GM10248 (cell line): ENCODE measurements at regions not wholly inside any gene's neighbourhood (a gene's known extent, or its start where the extent isn't known, plus 50 kb on each side); places are given as distances from the start of the nearest gene placed in this dataset.

Source experiments
- CTCF ChIA-PET: fragments of 300-600 bp; sonication (Branson Sonifier 250); formaldehyde crosslinking; extraction: SDS; loops from one replicate; lab custom pipeline; 2021; ENCODE audit warnings: antibody characterized with exemption; lab: Yijun Ruan, JAX
- POLR2A ChIA-PET: fragments of 350-650 bp; sonication (Branson Sonifier 250); formaldehyde crosslinking; extraction: SDS; loops from one replicate; lab custom pipeline; 2020; ENCODE audit warnings: antibody characterized with exemption; lab: Yijun Ruan, JAX
- DNase-seq: peaks from one replicate; pipeline ENCODE4 v3.0.0; 2012; ENCODE audit errors: extremely low spot score
- TF ChIP-seq, protein P1 (sequence below): IDR thresholded peaks from 2 replicates; pipeline ENCODE4 v1.5.1; 2012; ENCODE audit warnings: mild to moderate bottlenecking, low read depth; ENCODE audit errors: extremely low read depth, missing control alignments, control extremely low read depth

DNA sequence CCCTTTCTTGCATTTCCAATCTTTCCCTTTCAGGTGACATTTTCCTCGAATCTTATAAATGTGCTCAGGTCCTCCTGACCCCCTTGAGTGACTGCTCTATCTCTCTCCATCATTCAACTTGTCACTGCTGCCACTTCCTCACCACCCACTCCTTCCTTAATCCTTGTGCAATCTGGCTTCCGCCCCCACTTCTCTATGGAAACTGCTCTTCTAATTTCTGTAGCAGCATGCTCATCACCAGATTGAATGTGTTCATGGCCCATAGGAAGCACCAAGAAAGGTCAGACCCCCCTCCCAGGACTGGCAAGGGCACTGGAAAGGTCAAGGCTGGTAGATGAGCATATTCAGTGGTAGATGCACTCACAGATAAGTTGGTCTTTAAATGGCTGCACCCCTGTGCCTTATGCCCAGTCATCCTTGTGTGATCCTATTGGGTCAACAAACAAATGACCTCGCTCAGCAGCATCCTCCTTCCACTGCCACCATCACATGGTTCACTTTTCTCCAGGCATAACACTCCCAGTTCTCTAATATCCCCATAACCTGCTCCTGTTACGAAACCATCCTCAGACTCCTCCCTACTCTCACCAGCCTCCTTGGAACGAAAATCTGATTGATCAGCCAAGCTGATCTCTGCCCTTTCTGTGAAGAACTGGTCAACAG is 288.5 kb upstream of the POU3F1 start:
- ChIA-PET CTCF (no interaction called here), POLR2A (no interaction called here)
- no peak for DNase-seq
- TF ChIP-seq, protein P1, sequence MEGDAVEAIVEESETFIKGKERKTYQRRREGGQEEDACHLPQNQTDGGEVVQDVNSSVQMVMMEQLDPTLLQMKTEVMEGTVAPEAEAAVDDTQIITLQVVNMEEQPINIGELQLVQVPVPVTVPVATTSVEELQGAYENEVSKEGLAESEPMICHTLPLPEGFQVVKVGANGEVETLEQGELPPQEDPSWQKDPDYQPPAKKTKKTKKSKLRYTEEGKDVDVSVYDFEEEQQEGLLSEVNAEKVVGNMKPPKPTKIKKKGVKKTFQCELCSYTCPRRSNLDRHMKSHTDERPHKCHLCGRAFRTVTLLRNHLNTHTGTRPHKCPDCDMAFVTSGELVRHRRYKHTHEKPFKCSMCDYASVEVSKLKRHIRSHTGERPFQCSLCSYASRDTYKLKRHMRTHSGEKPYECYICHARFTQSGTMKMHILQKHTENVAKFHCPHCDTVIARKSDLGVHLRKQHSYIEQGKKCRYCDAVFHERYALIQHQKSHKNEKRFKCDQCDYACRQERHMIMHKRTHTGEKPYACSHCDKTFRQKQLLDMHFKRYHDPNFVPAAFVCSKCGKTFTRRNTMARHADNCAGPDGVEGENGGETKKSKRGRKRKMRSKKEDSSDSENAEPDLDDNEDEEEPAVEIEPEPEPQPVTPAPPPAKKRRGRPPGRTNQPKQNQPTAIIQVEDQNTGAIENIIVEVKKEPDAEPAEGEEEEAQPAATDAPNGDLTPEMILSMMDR, result no peak

DNA sequence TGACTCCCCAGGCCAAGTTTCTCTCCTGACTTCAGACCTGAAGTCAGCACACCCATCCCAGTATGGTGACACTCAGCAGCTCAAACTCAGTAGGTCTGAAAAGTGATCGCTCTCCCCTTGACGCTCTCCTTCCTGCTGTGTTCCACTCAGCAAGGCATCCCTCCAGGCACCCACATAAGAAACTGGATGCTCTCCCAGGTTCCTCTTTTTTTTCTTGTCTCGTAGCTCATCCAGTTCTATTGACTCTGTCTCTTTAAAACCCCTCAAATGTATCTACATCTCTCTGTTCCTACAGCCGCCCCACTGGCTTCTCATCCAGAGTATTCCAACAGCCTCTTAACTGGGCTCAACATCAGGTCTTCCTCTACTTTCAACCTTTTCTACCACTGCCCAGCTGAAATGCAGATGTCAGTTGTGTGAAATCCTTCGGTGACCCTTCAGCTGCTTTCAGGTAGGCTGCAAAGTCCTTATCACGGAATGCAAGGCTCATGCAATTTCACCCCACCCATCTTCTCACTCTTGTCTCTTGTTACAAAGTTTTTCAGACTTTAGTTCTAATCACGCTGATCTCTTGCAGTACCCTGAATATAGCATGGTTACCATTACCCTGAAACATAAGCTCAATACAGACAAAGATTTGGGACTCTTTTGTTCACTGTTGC is 286.2 kb upstream of the POU3F1 start:
- CTCF ChIA-PET, result no interaction called here
- POLR2A ChIA-PET, result no interaction called here
- DNase-seq, result no peak
- TF ChIP-seq, protein P1, result no peak

DNA sequence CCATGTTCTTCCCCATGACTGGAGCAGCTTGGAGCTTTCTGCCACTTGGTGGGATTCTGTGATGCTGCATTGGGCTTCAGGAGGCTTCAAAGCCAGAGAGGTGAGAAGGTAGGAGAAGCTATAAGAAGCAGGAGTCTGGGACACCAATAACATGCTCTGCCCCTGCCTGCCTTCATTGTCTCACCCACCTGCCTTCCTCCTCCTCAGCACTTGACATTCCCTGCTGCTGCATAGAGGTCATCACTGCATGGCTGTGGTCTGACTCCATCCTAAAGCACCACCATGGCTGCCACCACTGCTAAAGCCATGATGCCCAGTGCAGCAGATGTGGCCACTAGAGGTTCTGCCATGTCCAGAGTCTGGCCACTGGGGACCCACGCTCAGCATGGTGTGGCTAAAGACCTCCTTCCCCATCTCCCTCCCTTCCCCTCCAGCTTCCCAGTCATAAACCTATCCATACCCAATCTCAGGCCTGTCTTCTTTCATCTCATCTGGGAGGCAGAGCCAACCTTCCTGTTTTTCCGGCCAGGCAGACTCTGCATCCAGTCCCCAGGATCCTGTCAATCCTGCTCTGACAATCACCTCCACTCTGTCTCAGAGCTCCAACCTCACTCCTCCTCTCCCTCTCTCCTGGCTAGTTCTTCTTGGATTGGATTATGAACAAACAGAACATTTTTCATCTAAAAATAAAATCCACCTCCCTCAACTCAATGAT is 285.1 kb upstream of the POU3F1 start:
- ChIA-PET POLR2A (interaction anchor here (0.6 kb wide), 1 partner anchor 236 kb away, joined by 4 read pairs; no protein-coding TSS in a partner anchor), CTCF (no interaction called here)
- no peak for DNase-seq
- TF ChIP-seq, protein P1, result no peak

DNA sequence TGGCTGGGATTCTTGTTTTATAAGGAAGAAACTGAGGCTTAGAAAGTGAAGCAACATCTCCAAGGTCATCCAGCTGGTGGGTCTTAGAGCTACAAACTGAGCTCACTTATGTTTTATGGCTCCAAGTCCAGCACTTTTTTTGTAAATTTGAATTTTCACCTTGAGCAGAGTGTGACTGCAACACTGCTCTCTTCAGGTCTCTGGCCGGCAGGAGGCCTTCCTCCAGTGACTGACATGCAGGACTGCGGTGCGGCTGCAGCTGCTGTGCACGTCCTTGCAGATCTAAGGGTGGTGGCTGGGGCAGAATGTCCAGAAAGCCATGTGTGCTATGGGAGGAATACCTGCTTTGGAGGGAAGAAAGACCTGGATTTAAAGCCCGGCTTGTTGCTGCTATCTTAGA is 284.2 kb upstream of the POU3F1 start:
- ChIA-PET CTCF (interaction anchor here (1.2 kb wide), 1 partner anchor 16 kb away, joined by 3 read pairs; no protein-coding TSS in a partner anchor), POLR2A (interaction anchor here (0.6 kb wide), 1 partner anchor 237 kb away, joined by 4 read pairs; no protein-coding TSS in a partner anchor)
- TF ChIP-seq, protein P1, result no peak
- no peak for DNase-seq

DNA sequence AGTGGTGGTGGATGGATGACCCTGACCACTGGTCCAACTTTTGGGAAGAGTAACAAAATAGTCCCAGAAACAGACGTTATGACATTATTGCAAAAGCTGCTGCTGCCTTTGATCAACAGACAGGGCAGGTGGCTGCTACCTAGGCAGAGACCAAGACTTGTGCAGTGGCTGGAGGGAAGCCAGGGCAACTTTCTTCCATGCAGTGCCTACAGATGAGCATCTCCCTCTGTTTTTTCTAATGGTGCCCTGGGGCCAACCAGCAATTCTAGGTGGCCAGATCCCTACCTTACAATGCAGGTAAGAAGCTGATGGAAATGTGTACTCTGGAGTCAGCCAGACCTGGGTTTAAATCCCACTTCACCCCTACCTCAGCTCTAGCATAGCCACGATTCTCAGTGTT is 283.1 kb upstream of the POU3F1 start:
- CTCF ChIA-PET, result interaction anchor here (1.2 kb wide), 1 partner anchor 15 kb away, joined by 3 read pairs; no protein-coding TSS in a partner anchor
- DNase-seq, result no peak
- TF ChIP-seq, protein P1, result no peak
- POLR2A ChIA-PET, result no interaction called here

DNA sequence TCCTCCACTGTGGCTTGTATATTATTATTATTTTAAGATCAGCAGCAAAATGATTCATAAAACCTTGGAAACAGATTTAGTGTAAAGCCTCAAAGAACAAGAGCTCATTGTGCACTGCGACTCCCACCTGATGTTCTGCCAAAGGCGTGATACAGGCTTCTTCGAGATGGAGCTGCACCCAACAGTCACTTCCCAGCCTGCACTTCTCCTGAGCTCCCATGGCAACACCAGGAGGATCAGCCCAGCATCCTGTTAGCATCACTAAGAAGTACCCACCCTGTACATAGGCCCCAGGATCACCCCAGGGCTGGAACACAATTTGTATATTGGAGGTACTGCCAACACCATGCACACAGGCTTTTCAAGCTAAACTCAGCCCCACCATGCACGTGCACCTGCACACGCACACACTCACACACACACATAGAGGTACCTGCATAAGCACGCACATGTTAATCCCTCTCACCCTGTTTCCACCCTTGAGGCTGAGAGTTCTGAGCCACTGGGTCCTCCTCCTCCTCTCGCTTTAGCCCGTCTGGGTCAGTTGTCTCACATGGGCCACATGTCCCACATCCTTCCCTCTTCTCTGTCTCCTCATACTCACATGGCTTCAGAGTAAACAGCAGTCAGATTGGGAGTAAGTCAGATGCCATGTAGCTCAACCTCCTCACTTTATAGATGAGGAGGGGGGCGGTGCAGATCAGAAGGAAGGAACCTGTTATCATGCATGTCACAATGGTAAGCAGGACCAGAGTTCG is 281.9 kb upstream of the POU3F1 start:
- TF ChIP-seq, protein P1, result no peak
- ChIA-PET POLR2A (no interaction called here), CTCF (interaction anchor here (1.2 kb wide), 1 partner anchor 10 kb away, joined by 3 read pairs; no protein-coding TSS in a partner anchor)
- DNase-seq, result no peak
